ENCODE measurements at regions not wholly inside any gene's neighbourhood (a gene's known extent, or its start where the extent isn't known, plus 50 kb on each side); places are given as distances from the start of the nearest gene placed in this dataset.

DNA sequence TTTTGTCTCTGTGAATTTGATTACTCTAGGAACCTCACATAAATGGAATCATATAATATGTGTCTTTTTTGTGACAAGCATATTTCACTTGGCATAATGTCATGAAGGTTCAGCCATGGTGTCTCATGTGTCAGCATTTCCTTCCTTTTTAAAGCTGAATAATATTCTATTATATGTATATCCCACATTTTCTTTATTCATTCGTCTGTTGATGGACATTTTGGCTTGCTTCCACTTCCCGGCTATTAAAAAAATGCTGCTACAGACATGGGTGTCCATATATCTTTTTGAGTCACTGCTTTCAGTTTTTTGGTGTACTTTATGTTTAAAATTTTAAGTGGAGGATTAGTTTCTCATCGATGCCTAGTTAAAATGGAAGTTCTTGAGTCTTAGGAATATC lies 59.8 kb upstream of the C5orf63 start:
- no peak for TF ChIP-seq CTCF (IDR thresholded peaks at IDR 0.05)
- Histone ChIP-seq H3K4me1 (no peaks in the 10 kb centered on the region), H3K36me3 (no peaks in the 10 kb centered on the region), H3K9me3 (no peaks in the 10 kb centered on the region), H3K27ac (no peak overlapping the region), H3K27me3 (no peaks in the 10 kb centered on the region), H3K4me3 (no peak overlapping the region)
- FAIRE-seq: no peak
- intact Hi-C loops (cut with DNase I): no loop called here
- ATAC-seq: no peak
- 44 to 49% methylated on average over 3 of the region's 3 CpGs for WGBS, 2 donors
- no peak for DNase-seq

DNA sequence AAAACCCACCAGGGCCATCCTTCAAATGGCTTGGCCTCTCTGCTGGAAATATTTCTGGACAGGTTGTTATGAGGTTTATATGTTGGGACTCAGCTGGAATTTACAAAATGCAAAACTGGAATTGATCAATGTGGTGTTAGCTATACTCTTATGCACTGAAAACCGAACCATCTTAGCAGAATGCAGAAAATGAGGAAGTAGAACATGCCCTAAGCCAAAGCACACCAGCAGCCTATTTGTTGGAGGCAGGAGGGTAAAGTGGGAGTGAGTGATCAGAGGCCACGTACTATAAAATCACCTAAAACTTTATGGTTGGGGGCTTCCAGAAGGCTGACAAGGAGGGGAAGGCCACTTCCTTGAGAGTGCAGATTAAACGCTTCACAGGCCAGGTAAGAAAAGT lies 63.6 kb upstream of the C5orf63 start:
- 50 to 54% methylated on average over 3 of the region's 3 CpGs for WGBS, 2 donors
- ATAC-seq (no peak), FAIRE-seq (no peak), DNase-seq (no peak)
- no peak for TF ChIP-seq CTCF (IDR thresholded peaks at IDR 0.05)
- Histone ChIP-seq H3K36me3 (no peaks in the 10 kb centered on the region), H3K9me3 (no peaks in the 10 kb centered on the region), H3K27ac (no peak overlapping the region), H3K27me3 (no peaks in the 10 kb centered on the region), H3K4me1 (no peaks in the 10 kb centered on the region), H3K4me3 (no peak overlapping the region)
- intact Hi-C loops (cut with DNase I): no loop called here

DNA sequence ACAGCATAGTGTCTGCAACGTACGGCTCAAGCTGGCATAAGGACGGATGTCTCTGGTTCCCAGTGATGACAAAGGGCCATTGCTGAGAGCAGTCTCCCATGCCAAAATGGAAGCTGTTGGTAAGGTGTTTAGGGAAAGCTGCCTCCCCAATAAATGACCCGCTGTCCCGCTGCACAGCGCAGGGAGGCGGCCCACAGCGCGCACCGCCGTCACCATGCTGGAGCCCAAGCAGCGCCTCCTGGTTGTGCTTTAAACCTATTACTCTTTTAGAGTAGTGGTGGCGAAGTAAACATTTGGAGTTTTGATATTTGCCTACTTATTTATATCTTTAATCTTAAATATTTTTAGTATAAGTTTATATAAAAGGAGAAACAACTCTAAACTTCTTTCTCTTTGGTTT lies 70.4 kb upstream of the C5orf63 start:
- Histone ChIP-seq H3K4me3 (no peak overlapping the region), H3K36me3 (no peaks in the 10 kb centered on the region), H3K4me1 (no peaks in the 10 kb centered on the region), H3K27me3 (no peaks in the 10 kb centered on the region), H3K9me3 (no peaks in the 10 kb centered on the region), H3K27ac (no peak overlapping the region)
- 83 to 91% methylated on average over 13 of the region's 13 CpGs for WGBS, 2 donors
- no peak for TF ChIP-seq CTCF (IDR thresholded peaks at IDR 0.05)
- DNase-seq: no peak
- FAIRE-seq: no peak
- intact Hi-C loops (cut with DNase I): no loop called here
- no peak for ATAC-seq

DNA sequence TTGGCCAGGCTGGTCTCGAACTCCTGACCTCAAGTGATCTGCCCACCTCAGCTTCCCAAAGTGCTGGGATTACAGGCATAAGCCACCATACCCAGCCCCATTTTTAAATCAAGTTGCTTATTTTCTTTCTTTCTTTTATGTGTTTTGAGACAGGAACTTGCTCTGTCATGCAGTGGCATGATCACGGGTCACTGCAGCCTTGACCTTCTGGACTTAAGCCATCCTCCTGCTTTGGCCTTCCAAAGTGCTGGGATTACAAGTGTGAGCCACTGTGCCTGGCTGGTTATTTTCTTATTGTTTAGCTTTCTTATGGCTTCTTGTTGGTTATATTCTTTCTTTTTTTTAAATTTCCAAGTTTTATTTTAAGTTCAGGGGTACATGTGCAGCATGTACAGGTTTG lies 79.7 kb upstream of the C5orf63 start:
- no peak overlapping the region for H3K4me3 ChIP-seq
- FAIRE-seq (no peak), DNase-seq (no peak), ATAC-seq (no peak)
- H3K4me1 ChIP-seq: no peaks in the 10 kb centered on the region
- H3K36me3 ChIP-seq: no peaks in the 10 kb centered on the region
- intact Hi-C loops (cut with DNase I): no loop called here
- 82 to 87% methylated on average over 2 of the region's 2 CpGs for WGBS, 2 donors
- no peak for TF ChIP-seq CTCF (IDR thresholded peaks at IDR 0.05)
- no peaks in the 10 kb centered on the region for H3K9me3 ChIP-seq
- H3K27ac ChIP-seq: no peak overlapping the region
- H3K27me3 ChIP-seq: no peaks in the 10 kb centered on the region

DNA sequence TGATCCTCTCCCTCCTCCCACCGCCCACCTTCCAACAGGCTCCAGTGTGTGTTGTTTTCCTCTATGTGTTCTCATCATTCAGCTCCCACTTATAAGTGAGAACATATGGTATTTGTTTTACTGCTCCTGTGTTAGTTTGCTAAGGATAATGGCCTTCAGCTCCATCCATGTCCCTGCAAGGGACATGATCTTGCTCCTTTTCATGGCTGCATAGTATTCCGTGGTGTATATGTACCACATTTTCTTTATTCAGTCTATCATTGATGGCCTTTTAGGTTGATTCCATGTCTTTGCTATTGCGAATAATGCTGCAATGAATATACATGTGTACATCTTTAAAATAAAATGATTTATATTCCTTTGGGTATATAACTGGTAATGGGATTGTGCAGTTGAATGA lies 80.2 kb upstream of the C5orf63 start:
- 85 to 91% methylated on average over 3 of the region's 3 CpGs for WGBS, 2 donors

More for the DNA sequence above, 80.2 kb upstream of the C5orf63 start:
- no peaks in the 10 kb centered on the region for H3K4me1 ChIP-seq
- no peak overlapping the region for H3K4me3 ChIP-seq
- FAIRE-seq: no peak
- H3K9me3 ChIP-seq: no peaks in the 10 kb centered on the region
- H3K36me3 ChIP-seq: no peaks in the 10 kb centered on the region
- H3K27ac ChIP-seq: no peak overlapping the region
- no peaks in the 10 kb centered on the region for H3K27me3 ChIP-seq
- no peak for DNase-seq
- no peak for ATAC-seq
- intact Hi-C loops (cut with DNase I): no loop called here
- TF ChIP-seq CTCF (IDR thresholded peaks at IDR 0.05): no peak

Data from pancreas (tissue), 10 donors.